HG02981 (cell line): ENCODE measurements at regions not wholly inside any gene's neighbourhood (a gene's known extent, or its start where the extent isn't known, plus 50 kb on each side); places are given as distances from the start of the nearest gene placed in this dataset.

Source experiments
- ATAC-seq: cut with Tn5 transposase; IDR thresholded peaks from one replicate; pipeline ENCODE4 v1.9.1; 2021; ENCODE audit warnings: mild to moderate bottlenecking, moderate library complexity; ENCODE audit not compliant: unreplicated experiment

- ATAC-seq, result no peak
Observed at GRCh38 chr6:105482921-105483320, 80.0 kb upstream of the PREP start.

GRCh38 chr6:105482227-105482844 lies 79.5 kb upstream of the PREP start:
- ATAC-seq, result no peak

- ATAC-seq, result no peak
Observed at GRCh38 chr6:105476978-105477377, 74.1 kb upstream of the PREP start.

GRCh38 chr6:105474234-105474633 lies 71.4 kb upstream of the PREP start:
- no peak for ATAC-seq

GRCh38 chr6:105469946-105470345 lies 67.1 kb upstream of the PREP start:
- ATAC-seq, result no peak

- ATAC-seq, result no peak
Observed at GRCh38 chr6:105468850-105469249, 66.0 kb upstream of the PREP start.

GRCh38 chr6:105460860-105461259 lies 58.0 kb upstream of the PREP start:
- ATAC-seq, result no peak

- ATAC-seq, result no peak
Observed at GRCh38 chr6:105459864-105460263, 57.0 kb upstream of the PREP start.

GRCh38 chr6:105459049-105459448 lies 56.2 kb upstream of the PREP start:
- peak; percentile 93 for ATAC-seq

- no peak for ATAC-seq
Observed at GRCh38 chr6:105458551-105458950, 55.7 kb upstream of the PREP start.

- no peak for ATAC-seq
Observed at GRCh38 chr6:105458084-105458483, 55.2 kb upstream of the PREP start.

GRCh38 chr6:105453968-105454367 lies 51.1 kb upstream of the PREP start:
- ATAC-seq, result no peak

- peak; percentile 69 for ATAC-seq
Observed at GRCh38 chr6:105452924-105453756, 50.3 kb upstream of the PREP start.
